GM23338 (cell line): ENCODE measurements at regions not wholly inside any gene's neighbourhood (a gene's known extent, or its start where the extent isn't known, plus 50 kb on each side); places are given as distances from the start of the nearest gene placed in this dataset.

ENCODE experiments used
- ATAC-seq: fragments of 200-7000 bp; cut with Tn5 transposase; 3 replicates; pipeline ENCODE4 v1.9.1; 2020
- DNase-seq: peaks from one replicate; pipeline ENCODE4 v3.0.0-alpha.2; 2015; ENCODE audit warnings: low spot score
- H2AFZ ChIP-seq: fragments of 200-600 bp; sonication (generic); 2 replicates; pipeline ENCODE4 v1.8.0; 2016; ENCODE audit warnings: antibody characterized with exemption, mild to moderate bottlenecking, moderate library complexity
- H3F3A ChIP-seq: fragments of 200-600 bp; sonication (generic); replicated peaks from 2 replicates; pipeline ENCODE4 v1.8.0; 2017; ENCODE audit warnings: antibody characterized with exemption, mixed run types, low read depth
- H3K27ac ChIP-seq: fragments of 200-600 bp; sonication (generic); 2 replicates; pipeline ENCODE4 v1.6.1; 2016; ENCODE audit warnings: low read depth
- H3K27me3 ChIP-seq: fragments of 200-600 bp; sonication (generic); 2 replicates; pipeline ENCODE4 v1.8.0; 2016; ENCODE audit warnings: mild to moderate bottlenecking, mixed run types, moderate library complexity; ENCODE audit not compliant: insufficient read depth
- H3K36me3 ChIP-seq: fragments of 200-600 bp; sonication (generic); 2 replicates; pipeline ENCODE4 v1.8.0; 2016; ENCODE audit warnings: mild to moderate bottlenecking; ENCODE audit not compliant: insufficient read depth
- H3K4me1 ChIP-seq: fragments of 200-600 bp; sonication (generic); 2 replicates; pipeline ENCODE4 v1.8.0; 2016; ENCODE audit warnings: mild to moderate bottlenecking, moderate library complexity; ENCODE audit not compliant: insufficient read depth
- H3K4me2 ChIP-seq: fragments of 200-600 bp; sonication (generic); 2 replicates; pipeline ENCODE4 v1.7.1; 2017; ENCODE audit warnings: mixed run types
- H3K4me3 ChIP-seq: fragments of 200-600 bp; sonication (generic); 2 replicates; pipeline ENCODE4 v1.6.1; 2016; ENCODE audit warnings: mixed run types
- H3K79me2 ChIP-seq: fragments of 200-600 bp; sonication (generic); replicated peaks from 2 replicates; pipeline ENCODE4 v1.8.0; 2017; ENCODE audit warnings: mild to moderate bottlenecking; ENCODE audit not compliant: insufficient read depth
- H3K9me2 ChIP-seq: fragments of 200-600 bp; sonication (generic); 2 replicates; pipeline ENCODE4 v1.8.0; 2017; ENCODE audit not compliant: insufficient read depth
- H4K20me1 ChIP-seq: fragments of 200-600 bp; sonication (generic); replicated peaks from 2 replicates; pipeline ENCODE4 v1.8.0; 2017; ENCODE audit warnings: mild to moderate bottlenecking; ENCODE audit not compliant: insufficient read depth
- H3K27ac Mint-ChIP-seq: 2 replicates; pipeline ENCODE4 v1.8.0; 2020; ENCODE audit warnings: inconsistent platforms, mild to moderate bottlenecking, moderate library complexity, mixed read lengths
- H3K27me3 Mint-ChIP-seq: 3 replicates; pipeline ENCODE4 v1.8.0; 2022; ENCODE audit warnings: low read depth, mild to moderate bottlenecking, moderate library complexity, mixed read lengths, inconsistent platforms; ENCODE audit not compliant: insufficient read depth, poor library complexity
- H3K36me3 Mint-ChIP-seq: 3 replicates; pipeline ENCODE4 v1.8.0; 2021; ENCODE audit warnings: low read depth, mild to moderate bottlenecking, inconsistent platforms, moderate library complexity, mixed read lengths
- H3K4me1 Mint-ChIP-seq: 3 replicates; pipeline ENCODE4 v1.8.0; 2020; ENCODE audit warnings: mild to moderate bottlenecking, inconsistent platforms, mixed read lengths
- H3K4me3 Mint-ChIP-seq: 3 replicates; pipeline ENCODE4 v1.8.0; 2021; ENCODE audit warnings: moderate library complexity, mild to moderate bottlenecking, inconsistent platforms, mixed read lengths
- H3K9me3 Mint-ChIP-seq: 3 replicates; pipeline ENCODE4 v1.8.0; 2020; ENCODE audit warnings: moderate library complexity, mild to moderate bottlenecking, inconsistent platforms, mixed read lengths
- CREB1 ChIP-seq: fragments of 250-450 bp; sonication (Bioruptor Pico); IDR thresholded peaks from 2 replicates; pipeline ENCODE4 v1.5.0; 2020; ENCODE audit warnings: low read depth, mild to moderate bottlenecking, moderate library complexity
- CTCF ChIP-seq, 2 experiments: fragments of 200-600 bp in 1 of 2; sonication (generic) in 1 of 2; conservative IDR thresholded peaks; 2 replicates each; pipeline versions ENCODE4 v1.5.1 to v1.6.1; 2016 to 2017; ENCODE audit warnings: antibody characterized with exemption in 2 of 2, low read depth in 2 of 2, mild to moderate bottlenecking in 2 of 2, moderate library complexity in 1 of 2
- EZH2 ChIP-seq: fragments of 200-600 bp; sonication (generic); IDR thresholded peaks from one replicate; pipeline ENCODE4 v1.8.0; 2017; ENCODE audit warnings: antibody characterized with exemption, mild to moderate bottlenecking, low read depth; ENCODE audit not compliant: unreplicated experiment
- POLR2AphosphoS5 ChIP-seq: IDR thresholded peaks from 2 replicates; pipeline ENCODE4 v1.6.1; 2016; ENCODE audit warnings: antibody characterized with exemption, low read depth
- REST ChIP-seq: IDR thresholded peaks from one replicate; pipeline ENCODE4 v1.6.1; 2018; ENCODE audit warnings: antibody characterized with exemption; ENCODE audit not compliant: unreplicated experiment
- ZNF114 ChIP-seq: fragments of 250-450 bp; sonication (Bioruptor Pico); IDR thresholded peaks from 2 replicates; pipeline ENCODE4 v1.5.0; 2020; ENCODE audit warnings: mild to moderate bottlenecking, moderate library complexity
- ZNF462 ChIP-seq: fragments of 250-450 bp; sonication (Bioruptor Pico); IDR thresholded peaks from 2 replicates; pipeline ENCODE4 v1.5.0; 2020; ENCODE audit warnings: mild to moderate bottlenecking, moderate library complexity
- TF ChIP-seq, protein P1 (sequence below): IDR thresholded peaks from 2 replicates; pipeline ENCODE4 v1.6.1; 2016; ENCODE audit warnings: antibody characterized with exemption

DNA sequence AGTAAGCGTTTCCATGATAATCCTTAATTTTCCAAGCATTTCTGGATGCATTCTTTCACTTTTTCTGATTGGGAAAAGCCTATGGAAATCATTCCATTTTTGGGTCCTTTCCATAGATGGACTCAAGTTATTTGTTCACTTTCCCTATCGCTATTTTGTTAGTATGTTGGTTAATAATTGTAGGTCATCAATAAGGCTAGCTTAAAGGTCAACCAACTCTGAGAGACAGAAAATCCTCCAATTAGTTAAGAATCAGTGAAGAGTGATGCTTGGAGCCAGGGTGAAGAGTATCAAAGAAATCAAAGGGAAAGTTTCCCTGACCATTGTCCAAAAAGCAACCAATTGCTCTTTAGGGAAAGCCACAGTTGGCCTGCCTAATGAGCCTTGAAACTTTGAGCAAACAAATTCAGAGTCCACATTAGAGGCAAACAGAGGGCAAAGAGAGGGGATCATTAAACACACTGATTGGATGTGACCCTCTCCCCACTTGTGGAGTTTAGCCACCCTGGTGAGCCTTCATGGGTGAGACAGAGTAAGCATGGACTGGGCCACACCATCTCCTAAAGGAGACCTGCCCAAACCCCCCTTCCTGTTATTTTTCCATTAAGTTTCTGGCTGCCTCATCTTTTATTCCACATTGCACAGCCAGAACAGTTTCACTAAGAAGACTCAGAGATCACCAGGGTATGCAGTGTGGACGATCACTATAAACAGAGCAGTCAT, 133.4 kb upstream of the DYNLRB2 start:
- no peak overlapping the region for H2AFZ ChIP-seq
- H3K4me1 ChIP-seq: no peaks in the 10 kb centered on the region
- H3F3A ChIP-seq: no peaks in the 10 kb centered on the region
- Mint-ChIP-seq H3K9me3 (no peaks in the 10 kb centered on the region), H3K36me3 (no peaks in the 10 kb centered on the region), H3K4me1 (no peaks in the 10 kb centered on the region), H3K27ac (no peak overlapping the region), H3K27me3 (no peaks in the 10 kb centered on the region), H3K4me3 (no peak overlapping the region)
- no peaks in the 10 kb centered on the region for H3K79me2 ChIP-seq
- H3K27ac ChIP-seq: no peak overlapping the region
- H4K20me1 ChIP-seq: no peaks in the 10 kb centered on the region
- TF ChIP-seq, protein P1, sequence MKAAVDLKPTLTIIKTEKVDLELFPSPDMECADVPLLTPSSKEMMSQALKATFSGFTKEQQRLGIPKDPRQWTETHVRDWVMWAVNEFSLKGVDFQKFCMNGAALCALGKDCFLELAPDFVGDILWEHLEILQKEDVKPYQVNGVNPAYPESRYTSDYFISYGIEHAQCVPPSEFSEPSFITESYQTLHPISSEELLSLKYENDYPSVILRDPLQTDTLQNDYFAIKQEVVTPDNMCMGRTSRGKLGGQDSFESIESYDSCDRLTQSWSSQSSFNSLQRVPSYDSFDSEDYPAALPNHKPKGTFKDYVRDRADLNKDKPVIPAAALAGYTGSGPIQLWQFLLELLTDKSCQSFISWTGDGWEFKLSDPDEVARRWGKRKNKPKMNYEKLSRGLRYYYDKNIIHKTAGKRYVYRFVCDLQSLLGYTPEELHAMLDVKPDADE: no peak
- TF ChIP-seq ZNF114 (no peak), EZH2 (no peak), CTCF (conservative IDR thresholded peaks at IDR 0.05; ENCODE audit: low read depth in 2 of 2) (no peak)
- no peak for ATAC-seq
- H3K36me3 ChIP-seq: no peaks in the 10 kb centered on the region
- H3K9me2 ChIP-seq: peaks cover 6% of the 10 kb centered on the region; the same call in 1 of the 2 replicates
- no peak overlapping the region for H3K4me3 ChIP-seq
- H3K27me3 ChIP-seq: no peaks in the 10 kb centered on the region
- no peak overlapping the region for H3K4me2 ChIP-seq
- DNase-seq: no peak

- Mint-ChIP-seq H3K27me3 (no peaks in the 10 kb centered on the region), H3K4me3 (no peak overlapping the region), H3K36me3 (no peaks in the 10 kb centered on the region), H3K9me3 (no peaks in the 10 kb centered on the region), H3K27ac (no peak overlapping the region), H3K4me1 (no peaks in the 10 kb centered on the region)
- DNase-seq: no peak
- Histone ChIP-seq H3K4me2 (no peak overlapping the region), H3K79me2 (no peaks in the 10 kb centered on the region), H2AFZ (no peak overlapping the region), H3K36me3 (no peaks in the 10 kb centered on the region), H3K9me2 (peaks cover 6% of the 10 kb centered on the region; the same call in 1 of the 2 replicates), H3K4me3 (no peak overlapping the region), H3K27ac (no peak overlapping the region), H3K4me1 (no peaks in the 10 kb centered on the region), H3K27me3 (no peaks in the 10 kb centered on the region), H3F3A (no peaks in the 10 kb centered on the region), H4K20me1 (no peaks in the 10 kb centered on the region)
- no peak for ATAC-seq
- no peak for TF ChIP-seq REST
- no peak for TF ChIP-seq POLR2AphosphoS5
- TF ChIP-seq ZNF462 (CRISPR knock-in tag): no peak
- no peak for TF ChIP-seq CREB1 (CRISPR knock-in tag)
- TF ChIP-seq EZH2: no peak
Observed at GRCh38 chr16:80404847-80405246, 135.9 kb upstream of the DYNLRB2 start.
